Karpas-422 (cell line): ENCODE measurements at regions not wholly inside any gene's neighbourhood (a gene's known extent, or its start where the extent isn't known, plus 50 kb on each side); places are given as distances from the start of the nearest gene placed in this dataset.

Experiments used
- DNase-seq: peaks from one replicate; pipeline ENCODE4 v3.0.0-alpha.2; 2015
- H2AFZ ChIP-seq: fragments of 200-600 bp; sonication (generic); 2 replicates; pipeline ENCODE4 v1.6.1; 2014; ENCODE audit warnings: antibody characterized with exemption, low read length, mixed read lengths
- H3K27ac ChIP-seq: fragments of 200-600 bp; sonication (generic); 2 replicates; pipeline ENCODE4 v1.5.1; 2014; ENCODE audit warnings: mild to moderate bottlenecking, low read length, moderate library complexity
- H3K27me3 ChIP-seq: fragments of 200-600 bp; sonication (generic); 2 replicates; pipeline ENCODE4 v1.6.1; 2014; ENCODE audit warnings: low read length, mixed read lengths
- H3K36me3 ChIP-seq: fragments of 200-600 bp; sonication (generic); 2 replicates; pipeline ENCODE4 v1.6.1; 2014; ENCODE audit warnings: low read length, mixed read lengths; ENCODE audit not compliant: insufficient read depth
- H3K4me1 ChIP-seq: fragments of 200-600 bp; sonication (generic); 2 replicates; pipeline ENCODE4 v1.6.1; 2014; ENCODE audit warnings: mild to moderate bottlenecking, low read length, mixed read lengths
- H3K4me2 ChIP-seq: fragments of 200-600 bp; sonication (generic); 2 replicates; pipeline ENCODE4 v1.6.1; 2014; ENCODE audit warnings: low read length, low read depth, mild to moderate bottlenecking; ENCODE audit not compliant: poor library complexity, severe bottlenecking
- H3K4me3 ChIP-seq: fragments of 200-600 bp; sonication (generic); 2 replicates; pipeline ENCODE4 v1.5.1; 2014; ENCODE audit warnings: mild to moderate bottlenecking, antibody characterized with exemption, low read length, mixed read lengths
- H3K79me2 ChIP-seq: fragments of 200-600 bp; sonication (generic); 2 replicates; pipeline ENCODE4 v1.6.1; 2014; ENCODE audit warnings: mild to moderate bottlenecking, low read length, mixed read lengths
- H3K9ac ChIP-seq: fragments of 200-600 bp; sonication (generic); 2 replicates; pipeline ENCODE4 v1.6.0; 2014; ENCODE audit warnings: low read length
- H3K9me2 ChIP-seq: fragments of 200-600 bp; sonication (generic), shearing (Covaris generic); replicated peaks from 2 replicates; pipeline ENCODE4 v1.6.0; 2014; ENCODE audit warnings: mild to moderate bottlenecking, low read length, moderate library complexity; ENCODE audit not compliant: insufficient read depth
- H3K9me3 ChIP-seq: fragments of 300-700, 200-600 bp; sonication (generic); 2 replicates; pipeline ENCODE4 v1.6.1; 2014; ENCODE audit warnings: low read length, mixed read lengths
- H4K20me1 ChIP-seq: fragments of 200-600 bp; sonication (generic); 2 replicates; pipeline ENCODE4 v1.6.1; 2014; ENCODE audit warnings: mild to moderate bottlenecking, antibody characterized with exemption, low read length, low read depth; ENCODE audit not compliant: insufficient read depth

DNA sequence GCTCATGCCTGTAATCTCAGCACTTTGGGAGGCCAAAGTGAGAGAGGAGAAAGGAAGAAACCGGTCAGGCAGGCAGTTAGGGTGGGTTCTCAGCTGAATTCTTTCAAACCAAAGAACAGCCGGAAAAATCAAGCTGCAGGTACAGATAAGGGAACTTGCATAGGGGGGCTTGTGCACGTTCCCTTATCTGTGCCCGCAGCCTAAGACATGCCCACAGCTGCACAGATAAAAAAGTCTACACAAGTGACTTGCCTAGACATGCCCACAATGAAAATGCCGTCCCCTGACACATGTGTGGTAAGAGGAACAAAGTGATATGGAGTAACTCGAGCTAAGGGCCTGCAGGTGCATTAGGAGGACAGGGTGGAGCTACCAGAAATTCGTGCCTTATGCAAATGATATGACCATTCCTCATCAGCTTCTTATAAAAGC, 175.8 kb upstream of the SALL4 start:
- no peaks in the 10 kb centered on the region for H3K27me3 ChIP-seq
- peak; percentile 80 for DNase-seq

GRCh38 chr20:51972056-51972455, 169.7 kb upstream of the SALL4 start:
- H3K79me2 ChIP-seq: no peaks in the 10 kb centered on the region
- no peak for DNase-seq
- no peak overlapping the region for H3K4me3 ChIP-seq
- no peak overlapping the region for H3K9ac ChIP-seq
- no peaks in the 10 kb centered on the region for H3K9me2 ChIP-seq
- no peaks in the 10 kb centered on the region for H3K27me3 ChIP-seq
- no peaks in the 10 kb centered on the region for H3K36me3 ChIP-seq
- no peak overlapping the region for H3K27ac ChIP-seq
- no peaks in the 10 kb centered on the region for H3K4me1 ChIP-seq
- H4K20me1 ChIP-seq: no peaks in the 10 kb centered on the region
- H2AFZ ChIP-seq: no peak overlapping the region
- H3K4me2 ChIP-seq: no peak overlapping the region
- peaks cover 8% of the 10 kb centered on the region for H3K9me3 ChIP-seq

More for the DNA sequence above, 175.8 kb upstream of the SALL4 start:
- Histone ChIP-seq H3K9me3 (peaks cover 11% of the 10 kb centered on the region), H3K27ac (peak overlapping the region; percentile 96), H3K4me3 (no peak overlapping the region), H4K20me1 (no peaks in the 10 kb centered on the region), H3K4me1 (peaks cover 22% of the 10 kb centered on the region), H2AFZ (no peak overlapping the region), H3K9me2 (no peaks in the 10 kb centered on the region), H3K79me2 (no peaks in the 10 kb centered on the region), H3K4me2 (no peak overlapping the region), H3K9ac (no peak overlapping the region), H3K36me3 (no peaks in the 10 kb centered on the region)

DNA sequence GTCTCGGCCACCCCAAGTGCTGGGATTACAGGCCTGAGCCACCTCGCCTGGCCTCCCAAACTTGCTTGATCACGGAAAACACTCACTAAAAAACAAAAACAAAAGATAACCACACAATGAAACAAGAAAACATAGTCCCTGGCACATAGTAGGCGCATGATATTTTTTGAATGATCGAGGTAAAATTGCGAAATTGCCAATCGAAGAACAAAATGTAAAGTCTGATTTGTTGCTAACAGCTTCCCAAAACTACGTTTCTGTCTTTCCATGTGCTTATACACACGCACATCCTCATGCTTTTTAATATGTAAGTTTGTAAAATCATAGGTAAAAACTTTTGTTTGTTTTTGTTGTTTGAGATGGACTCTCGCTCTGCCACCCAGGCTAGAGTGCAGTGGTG, 168.5 kb upstream of the SALL4 start:
- Histone ChIP-seq H3K9ac (no peak overlapping the region), H3K9me2 (no peaks in the 10 kb centered on the region), H3K27me3 (no peaks in the 10 kb centered on the region), H3K4me2 (no peak overlapping the region), H3K4me3 (no peak overlapping the region), H2AFZ (no peak overlapping the region), H3K36me3 (no peaks in the 10 kb centered on the region), H3K27ac (no peak overlapping the region), H3K79me2 (no peaks in the 10 kb centered on the region), H4K20me1 (no peaks in the 10 kb centered on the region), H3K9me3 (no peaks in the 10 kb centered on the region), H3K4me1 (no peaks in the 10 kb centered on the region)
- DNase-seq: no peak

DNA sequence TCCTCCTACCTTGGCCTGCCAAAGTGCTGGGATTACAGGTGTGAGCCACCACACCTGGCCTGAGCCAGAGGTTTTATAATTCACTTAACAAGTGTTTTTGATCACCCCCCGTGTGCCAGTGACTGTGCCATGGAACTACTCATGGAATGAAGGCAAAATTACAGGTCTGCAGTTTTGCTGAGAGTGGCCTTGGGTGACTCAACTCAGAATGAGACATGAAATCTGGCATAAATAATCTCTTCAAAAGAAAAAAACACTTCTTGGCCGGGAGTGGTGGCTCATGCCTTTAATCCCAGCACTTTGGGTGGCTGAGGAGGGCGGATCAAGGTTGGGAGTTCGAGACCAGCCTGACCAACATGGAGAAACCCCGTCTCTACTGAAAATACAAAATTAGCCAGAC, 166.9 kb upstream of the SALL4 start:
- Histone ChIP-seq H2AFZ (no peak overlapping the region), H3K36me3 (no peaks in the 10 kb centered on the region), H3K27me3 (no peaks in the 10 kb centered on the region), H4K20me1 (no peaks in the 10 kb centered on the region), H3K9ac (no peak overlapping the region), H3K79me2 (no peaks in the 10 kb centered on the region), H3K4me3 (no peak overlapping the region), H3K4me2 (no peak overlapping the region), H3K4me1 (no peaks in the 10 kb centered on the region), H3K9me3 (no peaks in the 10 kb centered on the region), H3K9me2 (no peaks in the 10 kb centered on the region), H3K27ac (no peak overlapping the region)
- DNase-seq: no peak

DNA sequence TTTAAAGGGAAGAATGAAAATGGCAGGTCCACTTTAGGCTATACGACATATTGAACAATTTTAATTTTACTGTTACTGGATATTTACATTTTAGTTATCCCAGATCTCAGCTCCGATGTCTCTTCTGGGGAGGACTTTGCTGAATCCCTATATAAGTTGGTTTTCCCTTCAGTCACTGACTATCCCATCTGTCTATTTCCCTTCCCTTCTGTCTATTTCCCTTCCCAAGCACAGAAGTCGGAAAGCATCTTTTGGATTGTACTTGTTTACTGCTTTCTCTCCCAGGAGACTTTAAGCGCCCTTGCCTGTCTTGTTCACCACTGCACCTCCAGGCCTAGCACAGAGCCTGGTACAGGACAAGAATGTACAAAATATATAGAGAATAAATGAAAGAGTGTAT, 165.8 kb upstream of the SALL4 start:
- Histone ChIP-seq H3K9me2 (no peaks in the 10 kb centered on the region), H3K36me3 (no peaks in the 10 kb centered on the region), H3K4me2 (no peak overlapping the region), H4K20me1 (no peaks in the 10 kb centered on the region), H2AFZ (no peak overlapping the region), H3K9me3 (no peaks in the 10 kb centered on the region), H3K27ac (no peak overlapping the region), H3K27me3 (no peaks in the 10 kb centered on the region), H3K4me1 (no peaks in the 10 kb centered on the region), H3K79me2 (no peaks in the 10 kb centered on the region), H3K4me3 (no peak overlapping the region), H3K9ac (no peak overlapping the region)
- no peak for DNase-seq

DNA sequence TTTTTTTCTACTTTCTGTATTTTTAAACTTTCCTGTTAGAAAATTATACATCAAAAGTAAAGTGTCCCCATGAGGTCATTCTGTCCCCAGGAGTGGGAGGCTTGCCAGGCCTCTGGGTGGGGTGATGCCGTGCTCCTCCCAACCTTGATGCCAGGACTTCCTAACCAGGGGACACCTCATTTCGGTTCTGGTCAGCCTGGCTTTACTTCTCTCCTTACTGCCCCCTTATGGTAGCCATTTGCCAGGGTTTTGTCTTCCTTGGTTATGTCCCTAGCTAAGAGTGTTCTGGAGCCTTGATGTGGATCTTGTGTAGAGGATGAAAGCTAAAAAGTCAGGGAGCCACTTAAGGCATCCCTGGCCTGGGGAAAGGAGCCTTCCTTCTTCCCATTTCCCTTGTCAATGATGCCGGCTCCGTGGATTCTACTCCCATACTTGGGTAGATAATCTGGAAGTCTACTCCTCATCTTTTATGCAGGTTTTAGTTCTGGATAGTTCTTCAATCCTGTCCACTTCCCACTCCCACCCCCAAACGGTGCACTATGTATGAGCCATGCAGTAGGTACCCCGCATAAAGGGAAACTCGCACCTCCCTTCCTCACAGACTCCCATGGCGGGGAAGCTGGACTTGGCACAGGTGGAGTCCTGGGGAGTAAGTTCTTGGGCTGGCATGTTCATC, 164.1 kb upstream of the SALL4 start:
- peak; percentile 70 for DNase-seq
- H3K9ac ChIP-seq: no peak overlapping the region
- H3K9me2 ChIP-seq: no peaks in the 10 kb centered on the region
- H3K4me2 ChIP-seq: no peak overlapping the region
- H4K20me1 ChIP-seq: no peaks in the 10 kb centered on the region
- H3K36me3 ChIP-seq: no peaks in the 10 kb centered on the region
- H3K9me3 ChIP-seq: no peaks in the 10 kb centered on the region
- no peak overlapping the region for H3K4me3 ChIP-seq
- H2AFZ ChIP-seq: no peak overlapping the region
- no peak overlapping the region for H3K27ac ChIP-seq
- H3K79me2 ChIP-seq: no peaks in the 10 kb centered on the region
- H3K4me1 ChIP-seq: no peaks in the 10 kb centered on the region
- no peaks in the 10 kb centered on the region for H3K27me3 ChIP-seq

DNA sequence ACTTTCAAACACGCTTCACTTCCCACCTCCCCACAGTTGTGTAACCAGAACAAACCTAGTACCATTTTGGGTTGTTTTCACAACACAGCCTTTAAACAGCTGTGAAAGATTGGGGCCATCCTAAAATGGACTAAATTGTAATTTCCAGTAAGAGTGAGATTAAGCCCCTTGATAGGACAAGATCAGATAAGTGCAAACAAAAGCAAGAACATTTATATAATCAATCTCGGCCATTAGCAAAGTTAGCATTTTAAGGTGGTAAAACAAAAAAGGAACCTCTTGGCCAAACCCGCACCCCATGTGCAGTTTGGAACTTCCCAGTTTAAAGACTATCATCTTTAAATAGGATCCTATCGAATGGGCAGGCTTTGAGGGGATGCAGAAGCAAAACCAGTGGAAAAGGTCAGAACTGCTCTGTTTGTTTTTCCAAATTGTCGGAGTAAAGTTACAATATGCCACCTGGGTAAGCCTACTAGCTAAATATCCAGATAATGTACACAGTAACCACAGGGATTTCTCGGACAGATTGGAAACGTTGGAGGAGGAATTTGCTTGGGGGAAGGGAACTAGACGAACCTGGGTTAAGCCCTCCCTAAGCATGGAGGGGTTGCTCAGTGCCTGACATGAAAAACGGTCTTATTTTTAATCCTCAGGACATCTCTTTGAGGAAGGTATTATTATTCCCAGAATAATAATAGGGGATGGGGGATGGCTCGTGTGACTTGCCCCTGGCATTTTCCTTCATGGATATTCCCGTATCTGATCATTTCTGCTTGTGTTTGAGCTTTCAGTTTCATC, 159.8 kb upstream of the SALL4 start:
- Histone ChIP-seq H3K27me3 (no peaks in the 10 kb centered on the region), H3K9ac (no peak overlapping the region), H3K4me2 (no peak overlapping the region), H3K9me3 (no peaks in the 10 kb centered on the region), H3K79me2 (no peaks in the 10 kb centered on the region), H3K9me2 (no peaks in the 10 kb centered on the region), H3K36me3 (no peaks in the 10 kb centered on the region), H3K27ac (no peak overlapping the region), H2AFZ (no peak overlapping the region), H3K4me3 (no peak overlapping the region), H4K20me1 (no peaks in the 10 kb centered on the region), H3K4me1 (no peaks in the 10 kb centered on the region)
- DNase-seq: no peak

DNA sequence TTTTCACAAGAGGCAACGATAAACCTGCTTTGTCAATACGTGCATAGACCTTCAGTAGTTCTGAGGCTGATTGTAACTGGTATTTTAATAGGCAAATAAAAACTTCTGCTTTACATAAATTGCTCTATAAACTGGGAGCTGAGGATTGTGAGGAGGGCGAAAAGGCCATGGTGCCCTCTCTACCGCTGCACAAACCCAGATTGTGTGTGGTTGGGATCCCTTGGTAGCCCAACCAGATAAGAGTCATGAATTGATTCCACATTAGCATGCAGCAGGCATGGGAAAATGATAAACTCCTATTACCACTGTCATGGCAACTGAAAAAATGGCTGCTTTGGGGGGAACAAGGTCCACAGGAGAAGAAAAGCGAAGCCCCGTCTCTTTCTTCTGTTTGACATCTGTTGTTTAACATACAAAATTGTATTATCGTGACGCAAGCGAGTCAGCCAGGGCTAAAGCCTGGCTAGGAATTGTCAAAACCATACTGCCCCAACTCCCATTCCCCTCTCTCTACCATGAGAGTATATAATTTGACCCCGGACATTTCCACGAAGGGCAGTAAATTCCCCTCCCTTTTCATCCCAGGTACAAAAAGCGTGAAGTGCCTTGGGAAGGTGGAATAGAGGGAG, 157.8 kb upstream of the SALL4 start:
- H3K4me1 ChIP-seq: no peaks in the 10 kb centered on the region
- H4K20me1 ChIP-seq: no peaks in the 10 kb centered on the region

More for the DNA sequence above, 157.8 kb upstream of the SALL4 start:
- no peak overlapping the region for H3K27ac ChIP-seq
- no peak overlapping the region for H3K9ac ChIP-seq
- H3K36me3 ChIP-seq: no peaks in the 10 kb centered on the region
- no peak overlapping the region for H3K4me3 ChIP-seq
- H3K4me2 ChIP-seq: no peak overlapping the region
- H3K27me3 ChIP-seq: no peaks in the 10 kb centered on the region
- no peak for DNase-seq
- H3K9me2 ChIP-seq: no peaks in the 10 kb centered on the region
- H3K9me3 ChIP-seq: no peaks in the 10 kb centered on the region
- no peaks in the 10 kb centered on the region for H3K79me2 ChIP-seq
- H2AFZ ChIP-seq: no peak overlapping the region
